ENCODE measurements at regions not wholly inside any gene's neighbourhood (a gene's known extent, or its start where the extent isn't known, plus 50 kb on each side); places are given as distances from the start of the nearest gene placed in this dataset.

- intact Hi-C loops (cut with DNase I, micrococcal nuclease): no loop called here
- H3K27ac Mint-ChIP-seq: no peak overlapping the region
- ATAC-seq (ENCODE audit: poor library complexity) (no peak), DNase-seq (no peak)
- H3K4me1 Mint-ChIP-seq (ENCODE audit: low read depth): no peaks in the 10 kb centered on the region
- POLR2A ChIA-PET: no interaction called here
- H3K27me3 ChIP-seq (ENCODE audit: control insufficient read depth in 1 of 2, insufficient read depth in 2 of 2, low read length in 2 of 2): no peaks in the 10 kb centered on the region
- CTCF ChIA-PET: no interaction called here
- no peak overlapping the region for H3K27ac ChIP-seq (ENCODE audit: low read depth in 1 of 2, low read length in 2 of 2)
- no peaks in the 10 kb centered on the region for H3K4me1 ChIP-seq (ENCODE audit: insufficient read depth, low read length)
- no peaks in the 10 kb centered on the region for H3K27me3 Mint-ChIP-seq
- H3K36me3 ChIP-seq (ENCODE audit: insufficient read depth, low read length): no peaks in the 10 kb centered on the region
- H3K9me3 ChIP-seq (ENCODE audit: control insufficient read depth in 1 of 2, insufficient read depth in 1 of 2, low read length in 2 of 2): peaks cover 0 to 21% of the 10 kb centered on the region in 2 experiments
- peaks cover 10% of the 10 kb centered on the region for H3K9me3 Mint-ChIP-seq
- no peak overlapping the region for H3K4me3 Mint-ChIP-seq
- no peaks in the 10 kb centered on the region for H3K36me3 Mint-ChIP-seq (ENCODE audit: low read depth)
- TF ChIP-seq CTCF (IDR thresholded peaks at IDR 0.05): no peak
- no peak overlapping the region for H3K4me3 ChIP-seq (ENCODE audit: low read length)
These were observed 97.4 kb downstream of the SHOX start for GRCh38 chrX:727738-728621.

GRCh38 chrX:725971-726370, 95.4 kb downstream of the SHOX start:
- no peak for TF ChIP-seq CTCF (IDR thresholded peaks at IDR 0.05)
- no peak overlapping the region for H3K4me3 Mint-ChIP-seq
- Histone ChIP-seq H3K4me3 (ENCODE audit: low read length) (no peak overlapping the region), H3K27me3 (ENCODE audit: control insufficient read depth in 1 of 2, insufficient read depth in 2 of 2, low read length in 2 of 2) (no peaks in the 10 kb centered on the region), H3K4me1 (ENCODE audit: insufficient read depth, low read length) (no peaks in the 10 kb centered on the region), H3K9me3 (ENCODE audit: control insufficient read depth in 1 of 2, insufficient read depth in 1 of 2, low read length in 2 of 2) (peaks cover 0 to 24% of the 10 kb centered on the region in 2 experiments), H3K27ac (ENCODE audit: low read depth in 1 of 2, low read length in 2 of 2) (no peak overlapping the region), H3K36me3 (ENCODE audit: insufficient read depth, low read length) (no peaks in the 10 kb centered on the region)
- no peaks in the 10 kb centered on the region for H3K36me3 Mint-ChIP-seq (ENCODE audit: low read depth)
- intact Hi-C loops (cut with DNase I, micrococcal nuclease): no loop called here
- CTCF ChIA-PET: no interaction called here
- H3K27me3 Mint-ChIP-seq: no peaks in the 10 kb centered on the region
- no peak overlapping the region for H3K27ac Mint-ChIP-seq
- no peaks in the 10 kb centered on the region for H3K4me1 Mint-ChIP-seq (ENCODE audit: low read depth)
- peaks cover 13% of the 10 kb centered on the region for H3K9me3 Mint-ChIP-seq
- POLR2A ChIA-PET: no interaction called here
- DNase-seq (no peak), ATAC-seq (ENCODE audit: poor library complexity) (no peak)

- Histone ChIP-seq H3K4me1 (ENCODE audit: insufficient read depth, low read length) (no peaks in the 10 kb centered on the region), H3K27me3 (ENCODE audit: control insufficient read depth in 1 of 2, insufficient read depth in 2 of 2, low read length in 2 of 2) (no peaks in the 10 kb centered on the region), H3K4me3 (ENCODE audit: low read length) (no peak overlapping the region), H3K27ac (ENCODE audit: low read depth in 1 of 2, low read length in 2 of 2) (no peak overlapping the region), H3K9me3 (ENCODE audit: control insufficient read depth in 1 of 2, insufficient read depth in 1 of 2, low read length in 2 of 2) (peaks cover 0 to 24% of the 10 kb centered on the region in 2 experiments), H3K36me3 (ENCODE audit: insufficient read depth, low read length) (no peaks in the 10 kb centered on the region)
- intact Hi-C loops (cut with DNase I, micrococcal nuclease): no loop called here
- ATAC-seq (ENCODE audit: poor library complexity) (peak; percentile 43), DNase-seq (peak in 1 of 14 experiments; percentile 13)
- Mint-ChIP-seq H3K27me3 (no peaks in the 10 kb centered on the region), H3K4me1 (ENCODE audit: low read depth) (no peaks in the 10 kb centered on the region), H3K4me3 (no peak overlapping the region), H3K36me3 (ENCODE audit: low read depth) (no peaks in the 10 kb centered on the region), H3K27ac (no peak overlapping the region), H3K9me3 (peaks cover 17% of the 10 kb centered on the region)
- TF ChIP-seq CTCF (IDR thresholded peaks at IDR 0.05): no peak
- ChIA-PET POLR2A (no interaction called here), CTCF (no interaction called here)
These were observed 93.7 kb downstream of the SHOX start for GRCh38 chrX:724256-724655.

Data from CD4-positive, alpha-beta T cell (primary cell).